GM12891 (cell line): ENCODE measurements at regions not wholly inside any gene's neighbourhood (a gene's known extent, or its start where the extent isn't known, plus 50 kb on each side); places are given as distances from the start of the nearest gene placed in this dataset.

ENCODE experiments used
- DNase-seq: peaks from one replicate; pipeline ENCODE4 v3.0.0; 2011; ENCODE audit warnings: low spot score; ENCODE audit not compliant: insufficient read length
- FAIRE-seq: peaks from 2 replicates; lab custom pipeline; 2011; peaks lifted over from hg19 to GRCh38; lab: Jason Lieb, UNC
- PAX5 ChIP-seq: IDR thresholded peaks from 2 replicates; pipeline ENCODE4 v1.6.1; 2011; ENCODE audit warnings: low read length, moderate library complexity, mild to moderate bottlenecking; ENCODE audit not compliant: insufficient read depth, severe bottlenecking
- POLR2A ChIP-seq: IDR thresholded peaks from 2 replicates; pipeline ENCODE4 v1.6.1; 2011; ENCODE audit warnings: low read depth, low read length, control low read depth
- POLR2AphosphoS5 ChIP-seq: IDR thresholded peaks from 2 replicates; pipeline ENCODE4 v1.6.1; 2011; ENCODE audit warnings: low read depth, low read length, control low read depth
- POU2F2 ChIP-seq: IDR thresholded peaks from 2 replicates; pipeline ENCODE4 v1.6.1; 2011; ENCODE audit warnings: low read depth, mild to moderate bottlenecking, control low read depth, low read length, moderate library complexity
- SPI1 ChIP-seq: IDR thresholded peaks from 2 replicates; pipeline ENCODE4 v1.6.1; 2011; ENCODE audit warnings: low read depth, low read length, control low read depth
- TAF1 ChIP-seq: IDR thresholded peaks from 2 replicates; pipeline ENCODE4 v1.6.1; 2011; ENCODE audit warnings: low read depth, low read length, control low read depth

DNA sequence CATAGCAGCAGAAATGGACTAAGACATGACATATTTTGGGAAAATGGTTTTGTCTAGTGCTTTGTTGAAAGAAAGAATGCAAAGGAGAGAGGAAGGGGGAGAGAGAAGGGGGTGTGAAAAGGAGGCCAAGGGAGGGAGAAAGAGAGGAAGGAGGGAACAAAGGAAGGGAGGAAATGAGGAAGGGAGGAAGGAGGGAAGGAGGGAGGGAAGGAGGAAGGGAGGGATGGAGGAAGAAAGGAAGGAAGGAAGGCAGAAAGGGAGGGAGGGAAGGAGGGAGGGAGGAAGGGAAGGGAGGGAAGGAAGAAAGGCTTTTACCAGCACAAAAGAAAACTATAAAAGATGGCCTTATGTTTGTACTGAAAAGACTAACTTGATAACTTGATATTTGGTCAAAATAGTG is 65.1 kb upstream of the ST8SIA6 start:
- FAIRE-seq (no peak), DNase-seq (no peak)
- TF ChIP-seq POU2F2 (no peak), POLR2AphosphoS5 (no peak), PAX5 (no peak), SPI1 (no peak), TAF1 (no peak), POLR2A (no peak)

DNA sequence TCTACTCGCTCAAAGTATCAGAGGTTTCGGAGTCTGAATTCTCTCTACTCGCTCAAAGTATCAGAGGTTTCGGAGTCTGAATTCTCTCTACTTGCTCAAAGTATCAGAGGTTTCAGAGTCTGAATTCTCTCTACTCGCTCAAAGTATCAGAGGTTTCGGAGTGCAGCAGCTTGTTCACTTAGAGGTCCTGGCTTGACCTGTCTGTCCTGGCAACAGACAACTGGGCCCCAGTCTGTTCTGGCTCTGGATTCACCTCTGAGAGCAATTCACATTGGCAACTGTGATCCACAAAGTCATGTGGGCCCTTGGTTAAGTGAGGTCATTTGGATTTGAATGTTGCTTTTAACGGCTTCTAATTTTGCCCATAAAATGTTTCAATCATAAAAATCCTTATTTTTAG is 63.9 kb upstream of the ST8SIA6 start:
- TF ChIP-seq TAF1 (no peak), POLR2A (no peak), PAX5 (no peak), SPI1 (no peak), POU2F2 (no peak), POLR2AphosphoS5 (no peak)
- DNase-seq (no peak), FAIRE-seq (no peak)

DNA sequence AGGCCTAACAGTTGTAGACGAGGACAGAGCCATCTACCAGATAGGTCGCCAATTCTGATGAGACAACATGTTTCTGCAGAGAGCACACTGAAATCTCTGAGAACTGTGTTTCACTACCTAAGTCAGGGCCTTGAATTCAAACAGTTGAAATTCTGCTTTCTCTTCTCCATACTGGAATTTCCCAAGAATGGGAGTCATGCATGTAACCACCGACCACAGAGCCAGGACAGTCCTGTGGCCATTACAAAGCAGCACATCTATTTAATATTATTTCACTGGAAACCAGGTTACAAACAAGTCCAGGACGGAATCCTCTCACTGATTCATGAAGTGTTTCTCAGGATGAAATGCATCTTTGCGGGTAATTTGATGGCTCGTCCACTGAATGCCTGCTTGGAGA is 62.0 kb upstream of the ST8SIA6 start:
- no peak for DNase-seq
- TF ChIP-seq POLR2A (no peak), POU2F2 (no peak), SPI1 (no peak)
- FAIRE-seq: no peak

DNA sequence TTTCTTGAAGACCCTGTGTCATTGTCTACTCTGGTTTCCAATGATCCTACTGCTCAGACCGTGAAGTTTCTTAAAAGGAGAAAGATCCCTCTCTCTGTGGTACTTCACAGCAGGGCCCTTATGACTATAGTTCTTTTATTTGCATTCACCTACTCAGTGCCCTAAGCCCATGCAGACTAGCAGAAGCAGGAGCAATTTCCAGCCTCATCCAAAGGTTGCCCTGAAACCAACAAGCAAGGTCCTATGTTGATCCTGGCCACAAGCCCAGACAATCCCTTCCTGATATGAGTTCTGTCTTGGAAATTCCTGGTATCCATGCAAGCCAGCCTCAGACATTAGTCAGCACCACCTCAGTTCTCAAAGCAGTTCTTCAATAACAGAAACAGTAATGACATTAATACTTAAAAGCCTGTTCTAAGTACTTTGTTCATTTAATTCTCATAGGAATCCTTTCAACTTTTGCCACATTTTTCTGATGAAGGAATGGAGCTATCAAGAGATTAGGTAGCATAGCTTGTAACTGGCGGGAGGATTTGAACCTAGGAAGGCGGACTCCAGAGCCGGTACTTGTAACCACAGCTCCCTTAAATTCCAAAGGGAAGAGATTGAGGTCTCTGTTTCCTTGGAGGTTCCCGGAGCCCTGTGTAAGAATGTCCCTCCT is 58.1 kb upstream of the ST8SIA6 start:
- TF ChIP-seq POU2F2: no peak
- no peak for TF ChIP-seq TAF1
- no peak for TF ChIP-seq SPI1
- TF ChIP-seq POLR2AphosphoS5: no peak
- TF ChIP-seq PAX5: no peak
- no peak for TF ChIP-seq POLR2A
- DNase-seq (no peak), FAIRE-seq (peak; percentile 5)

DNA sequence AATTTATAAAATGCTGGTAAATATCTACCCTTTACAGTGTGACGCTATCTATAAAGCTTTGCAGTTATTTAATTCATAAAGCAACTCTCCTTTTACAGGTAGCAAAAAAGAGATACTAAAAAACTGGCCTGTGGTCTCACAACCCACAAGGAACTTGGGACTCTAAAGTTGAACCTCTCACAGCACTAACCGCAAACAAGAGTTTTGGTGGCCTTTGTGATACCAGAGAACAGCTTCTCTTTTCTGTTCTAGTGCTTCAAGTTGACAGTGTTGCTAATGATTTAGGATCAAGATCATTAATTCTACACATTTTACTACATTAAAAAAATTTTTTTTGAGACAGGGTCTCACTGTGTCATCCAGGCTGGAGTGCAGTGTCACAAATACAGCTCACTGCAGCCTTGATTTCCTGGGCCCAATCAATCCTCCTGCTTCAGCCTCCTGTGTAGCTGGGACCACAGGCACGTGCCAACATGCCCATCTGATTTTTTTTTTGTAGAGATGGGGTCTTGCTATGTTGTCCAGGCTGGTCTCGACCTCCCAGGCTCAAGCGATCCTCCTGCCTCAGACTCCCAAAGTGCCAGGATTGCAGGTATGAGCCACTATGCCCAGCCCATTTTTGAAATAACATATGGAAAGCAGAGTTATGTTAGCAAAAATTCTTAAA is 56.0 kb upstream of the ST8SIA6 start:
- FAIRE-seq (peak; percentile 16), DNase-seq (no peak)
- no peak for TF ChIP-seq PAX5
- TF ChIP-seq POLR2AphosphoS5: no peak
- no peak for TF ChIP-seq SPI1
- TF ChIP-seq POLR2A: no peak
- no peak for TF ChIP-seq POU2F2
- no peak for TF ChIP-seq TAF1

DNA sequence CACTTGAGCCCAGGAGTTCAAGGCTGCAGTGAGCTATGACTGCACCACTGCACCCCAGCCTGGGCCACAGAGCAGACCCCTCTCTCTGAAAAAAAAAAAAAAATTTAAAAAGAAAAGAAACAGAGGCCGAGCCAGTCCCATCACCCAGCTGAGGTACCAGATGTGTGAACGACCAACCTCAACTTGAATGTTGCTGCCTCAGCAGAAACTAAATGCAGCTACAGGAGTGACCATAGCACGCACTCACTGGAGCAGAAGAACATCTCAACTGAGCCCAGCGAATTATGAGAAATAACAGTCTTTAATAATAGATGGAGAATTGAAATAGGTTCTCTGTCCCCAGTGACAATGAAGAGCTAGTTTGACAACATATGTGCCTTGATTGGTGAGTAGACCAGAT is 53.1 kb upstream of the ST8SIA6 start:
- DNase-seq (no peak), FAIRE-seq (no peak)

DNA sequence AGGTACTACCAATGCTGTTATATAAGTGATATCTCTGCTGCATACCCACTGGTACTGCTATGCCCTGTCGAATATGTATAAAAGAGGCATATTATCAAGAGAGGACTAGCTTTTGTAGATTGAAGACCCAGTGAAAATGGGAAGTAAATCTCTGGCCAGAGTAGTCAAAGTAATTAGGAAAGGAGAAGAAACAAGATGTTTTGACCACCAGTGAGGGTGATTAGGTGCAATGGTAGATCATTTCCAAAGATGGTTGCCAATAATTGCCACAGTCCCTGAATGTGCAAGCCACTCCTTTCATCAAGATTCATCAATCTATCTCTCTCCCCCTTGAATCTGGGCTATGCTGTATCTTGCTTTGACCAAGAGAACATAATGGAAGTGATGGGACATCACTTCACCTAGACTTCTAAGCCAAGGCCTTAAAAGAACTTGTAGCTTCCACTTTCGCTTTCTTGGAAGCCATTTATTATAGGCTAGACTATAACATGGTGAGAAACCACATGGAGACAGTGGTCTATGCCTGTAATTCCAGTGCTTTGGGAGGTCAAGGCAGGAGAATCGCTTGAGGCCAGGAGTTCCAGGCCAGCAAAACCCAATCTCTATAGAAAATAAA is 52.6 kb upstream of the ST8SIA6 start:
- FAIRE-seq (no peak), DNase-seq (no peak)
- TF ChIP-seq SPI1 (no peak), POLR2AphosphoS5 (no peak), POU2F2 (no peak), TAF1 (no peak), PAX5 (no peak), POLR2A (no peak)

More for the DNA sequence above, 53.1 kb upstream of the ST8SIA6 start:
- TF ChIP-seq TAF1 (no peak), SPI1 (no peak), PAX5 (no peak), POLR2A (no peak), POLR2AphosphoS5 (no peak), POU2F2 (no peak)

DNA sequence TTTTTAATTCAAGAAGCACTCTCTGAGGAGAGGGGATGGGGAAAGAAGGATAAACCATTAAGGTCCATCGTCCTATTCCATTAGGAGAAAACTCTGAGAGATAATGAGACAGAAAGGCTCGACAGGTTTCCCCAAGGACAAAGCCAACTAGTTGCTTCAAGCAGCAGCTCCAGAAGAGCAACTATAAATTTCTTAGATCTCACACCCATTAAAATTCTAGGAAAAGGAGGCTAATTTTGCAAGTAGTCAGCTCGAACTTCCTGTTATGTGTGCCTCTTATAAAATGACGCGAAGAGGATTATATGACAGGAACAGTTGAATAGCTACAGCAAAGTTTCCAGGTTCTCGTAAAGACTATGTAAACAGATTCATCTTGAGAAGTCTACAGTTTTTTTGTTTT is 52.0 kb upstream of the ST8SIA6 start:
- DNase-seq (no peak), FAIRE-seq (no peak)
- TF ChIP-seq PAX5 (no peak), TAF1 (no peak)

DNA sequence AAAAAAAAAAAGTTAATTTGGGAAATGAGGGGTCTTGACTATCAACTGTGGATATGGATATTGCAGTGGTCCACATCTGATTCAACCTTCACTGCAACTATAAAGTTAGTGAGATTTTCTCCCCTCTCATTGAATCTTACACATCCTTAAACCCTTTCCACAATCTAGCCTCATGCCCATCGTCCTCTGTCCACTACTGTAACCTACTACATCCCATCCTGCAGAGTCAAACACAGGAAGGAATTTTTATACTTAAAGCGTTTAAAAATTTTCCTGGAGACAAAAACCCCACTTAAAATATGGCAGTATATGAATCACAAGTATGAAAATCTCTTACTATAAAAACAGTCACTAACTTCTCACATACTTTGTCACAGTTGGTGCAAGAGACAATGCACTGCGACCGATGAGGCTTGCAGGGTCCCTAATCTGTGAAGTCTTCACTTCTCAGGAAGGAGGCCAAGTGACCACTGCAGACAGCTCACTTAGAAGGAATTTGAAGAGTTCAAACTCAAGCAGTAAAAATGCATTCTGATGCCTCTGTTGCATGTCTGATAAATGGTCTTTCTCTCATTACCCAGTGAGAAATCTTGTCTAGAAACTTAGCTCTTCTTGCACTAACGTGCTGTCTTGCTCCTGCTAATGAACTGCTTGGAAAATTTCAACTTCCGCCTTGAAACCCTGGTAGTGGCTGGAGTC is 50.3 kb upstream of the ST8SIA6 start:
- FAIRE-seq: no peak

More for the DNA sequence above, 50.3 kb upstream of the ST8SIA6 start:
- TF ChIP-seq PAX5: no peak
- TF ChIP-seq SPI1: no peak
- DNase-seq: no peak
